ENCODE measurements at regions not wholly inside any gene's neighbourhood (a gene's known extent, or its start where the extent isn't known, plus 50 kb on each side); places are given as distances from the start of the nearest gene placed in this dataset.
"Not testable (repeated sequence)": the region's sequence is repeated elsewhere in the genome, so short reads cannot be mapped to it uniquely, and the experiment has no call there.

GRCh38 chr2:87500421-87500820 lies 247.5 kb upstream of the PLGLB2 start:
- TF ChIP-seq CTCF (IDR thresholded peaks at IDR 0.05 in 2 of 3, conservative IDR thresholded peaks at IDR 0.05 in 1 of 3; ENCODE audit: borderline replicate concordance in 1 of 3, insufficient read depth in 1 of 3, low read depth in 2 of 3, low read length in 2 of 3); CEBPB (IDR thresholded peaks at IDR 0.05; ENCODE audit: low read depth); JUND (IDR thresholded peaks at IDR 0.05); POLR2AphosphoS5 (IDR thresholded peaks at IDR 0.05; ENCODE audit: low read depth, low read length); ZNF274 (IDR thresholded peaks at IDR 0.05; ENCODE audit: low read depth, low read length); EZH2 (IDR thresholded peaks at IDR 0.05); TCF7L2 (IDR thresholded peaks at IDR 0.05; ENCODE audit: borderline replicate concordance, extremely low read depth, insufficient read depth, insufficient read length); EZH2phosphoT487 (IDR thresholded peaks at IDR 0.05; ENCODE audit: borderline replicate concordance); YY1 (IDR thresholded peaks at IDR 0.05; ENCODE audit: extremely low read depth, insufficient replicate concordance, low read depth, low read length); ATF3 (IDR thresholded peaks at IDR 0.05): not testable (repeated sequence)
- TF ChIP-seq, protein P1, sequence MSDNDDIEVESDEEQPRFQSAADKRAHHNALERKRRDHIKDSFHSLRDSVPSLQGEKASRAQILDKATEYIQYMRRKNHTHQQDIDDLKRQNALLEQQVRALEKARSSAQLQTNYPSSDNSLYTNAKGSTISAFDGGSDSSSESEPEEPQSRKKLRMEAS (IDR thresholded peaks at IDR 0.05) = not testable (repeated sequence)
